ENCODE measurements at regions not wholly inside any gene's neighbourhood (a gene's known extent, or its start where the extent isn't known, plus 50 kb on each side); places are given as distances from the start of the nearest gene placed in this dataset.

GRCh38 chr10:84951616-84952015, 623.2 kb downstream of the CCSER2 start:
- no peaks in the 10 kb centered on the region for H3K27me3 ChIP-seq (ENCODE audit: control insufficient read depth in 1 of 2, insufficient read depth in 2 of 2, low read length in 2 of 2)
- no peak overlapping the region for H3K27ac Mint-ChIP-seq
- H3K36me3 ChIP-seq (ENCODE audit: insufficient read depth, low read length): no peaks in the 10 kb centered on the region
- H3K4me1 ChIP-seq (ENCODE audit: insufficient read depth, low read length): no peaks in the 10 kb centered on the region
- H3K9me3 ChIP-seq (ENCODE audit: control insufficient read depth in 1 of 2, insufficient read depth in 1 of 2, low read length in 2 of 2): peaks cover 0 to 8% of the 10 kb centered on the region in 2 experiments
- H3K4me3 ChIP-seq (ENCODE audit: low read length): no peak overlapping the region
- DNase-seq (no peak), ATAC-seq (ENCODE audit: poor library complexity) (no peak)
- TF ChIP-seq CTCF (IDR thresholded peaks at IDR 0.05): no peak
- ChIA-PET CTCF (no interaction called here), POLR2A (no interaction called here)
- intact Hi-C loops (cut with DNase I, micrococcal nuclease): no loop called here
- H3K27me3 Mint-ChIP-seq: peaks cover 6% of the 10 kb centered on the region
- no peaks in the 10 kb centered on the region for H3K4me1 Mint-ChIP-seq (ENCODE audit: low read depth)
- no peak overlapping the region for H3K27ac ChIP-seq (ENCODE audit: low read depth in 1 of 2, low read length in 2 of 2)
- no peaks in the 10 kb centered on the region for H3K36me3 Mint-ChIP-seq (ENCODE audit: low read depth)
- H3K9me3 Mint-ChIP-seq: peaks cover 2% of the 10 kb centered on the region
- no peak overlapping the region for H3K4me3 Mint-ChIP-seq

GRCh38 chr10:84957427-84957826, 629.0 kb downstream of the CCSER2 start:
- H3K36me3 Mint-ChIP-seq (ENCODE audit: low read depth): no peaks in the 10 kb centered on the region
- no peaks in the 10 kb centered on the region for H3K9me3 Mint-ChIP-seq
- peaks cover 0 to 8% of the 10 kb centered on the region in 2 experiments for H3K9me3 ChIP-seq (ENCODE audit: control insufficient read depth in 1 of 2, insufficient read depth in 1 of 2, low read length in 2 of 2)
- H3K4me1 ChIP-seq (ENCODE audit: insufficient read depth, low read length): no peaks in the 10 kb centered on the region
- no peak overlapping the region for H3K4me3 Mint-ChIP-seq
- ATAC-seq (ENCODE audit: poor library complexity): no peak
- H3K27me3 ChIP-seq (ENCODE audit: control insufficient read depth in 1 of 2, insufficient read depth in 2 of 2, low read length in 2 of 2): no peaks in the 10 kb centered on the region
- no peak overlapping the region for H3K27ac Mint-ChIP-seq
- no peak for DNase-seq
- ChIA-PET POLR2A (interaction anchor here (0.6 kb wide), 1 partner anchor 271 kb away, joined by 3 read pairs; no protein-coding TSS in a partner anchor), CTCF (no interaction called here)
- H3K4me1 Mint-ChIP-seq (ENCODE audit: low read depth): no peaks in the 10 kb centered on the region
- no peaks in the 10 kb centered on the region for H3K27me3 Mint-ChIP-seq
- intact Hi-C loops (cut with DNase I, micrococcal nuclease): no loop called here
- no peak overlapping the region for H3K4me3 ChIP-seq (ENCODE audit: low read length)
- H3K27ac ChIP-seq (ENCODE audit: low read depth in 1 of 2, low read length in 2 of 2): no peak overlapping the region
- no peaks in the 10 kb centered on the region for H3K36me3 ChIP-seq (ENCODE audit: insufficient read depth, low read length)
- no peak for TF ChIP-seq CTCF (IDR thresholded peaks at IDR 0.05)

- H3K27me3 Mint-ChIP-seq: no peaks in the 10 kb centered on the region
- no peak overlapping the region for H3K27ac ChIP-seq (ENCODE audit: low read depth in 1 of 2, low read length in 2 of 2)
- CTCF ChIA-PET: no interaction called here
- H3K27ac Mint-ChIP-seq: no peak overlapping the region
- H3K4me1 Mint-ChIP-seq (ENCODE audit: low read depth): no peaks in the 10 kb centered on the region
- no peaks in the 10 kb centered on the region for H3K27me3 ChIP-seq (ENCODE audit: control insufficient read depth in 1 of 2, insufficient read depth in 2 of 2, low read length in 2 of 2)
- no peak overlapping the region for H3K4me3 ChIP-seq (ENCODE audit: low read length)
- no peaks in the 10 kb centered on the region for H3K36me3 ChIP-seq (ENCODE audit: insufficient read depth, low read length)
- intact Hi-C loops (cut with DNase I, micrococcal nuclease): no loop called here
- H3K4me3 Mint-ChIP-seq: no peak overlapping the region
- H3K9me3 ChIP-seq (ENCODE audit: control insufficient read depth in 1 of 2, insufficient read depth in 1 of 2, low read length in 2 of 2): no peaks in the 10 kb centered on the region
- POLR2A ChIA-PET: no interaction called here
- DNase-seq: no peak
- no peaks in the 10 kb centered on the region for H3K36me3 Mint-ChIP-seq (ENCODE audit: low read depth)
- no peaks in the 10 kb centered on the region for H3K4me1 ChIP-seq (ENCODE audit: insufficient read depth, low read length)
- no peaks in the 10 kb centered on the region for H3K9me3 Mint-ChIP-seq
- no peak for TF ChIP-seq CTCF (IDR thresholded peaks at IDR 0.05)
- no peak for ATAC-seq (ENCODE audit: poor library complexity)
These were observed 637.1 kb downstream of the CCSER2 start for GRCh38 chr10:84965468-84965867.
